ENCODE measurements at regions not wholly inside any gene's neighbourhood (a gene's known extent, or its start where the extent isn't known, plus 50 kb on each side); places are given as distances from the start of the nearest gene placed in this dataset.

DNA sequence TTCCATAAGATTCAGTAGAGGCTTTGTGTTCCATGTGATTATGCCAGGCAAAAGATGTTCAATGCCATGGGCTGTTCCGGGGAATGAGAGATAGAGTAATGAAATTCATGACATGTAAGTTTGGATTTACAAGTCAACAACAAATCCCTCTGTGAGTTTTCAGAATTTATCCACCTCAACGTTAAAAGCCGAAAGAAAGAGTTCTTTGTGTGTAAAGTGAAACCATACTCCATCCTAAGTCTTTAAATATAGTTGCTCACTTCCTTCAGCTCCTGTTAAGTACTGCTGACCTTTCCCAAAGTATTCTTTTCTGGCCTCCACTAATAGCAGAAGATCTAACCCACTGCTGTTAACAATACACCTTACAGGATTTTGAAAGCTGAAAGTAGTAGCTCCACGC is 190.0 kb downstream of the TMX1 start:
- H3K4me1 ChIP-seq (ENCODE audit: control insufficient read depth, insufficient read depth, low read length, poor library complexity, severe bottlenecking): peaks cover 16% of the 10 kb centered on the region
- H3K4me3 ChIP-seq (ENCODE audit: extremely low read depth, insufficient read depth, low read length, poor library complexity, severe bottlenecking): no peak overlapping the region
- H3K9me3 ChIP-seq (ENCODE audit: control insufficient read depth, low read length): no peaks in the 10 kb centered on the region
- WGBS, 2 experiments (ENCODE audit: insufficient coverage in 2 of 2): no CpG with 5 or more reads among the region's 4 CpGs
- no peaks in the 10 kb centered on the region for H3K36me3 ChIP-seq (ENCODE audit: control insufficient read depth, insufficient read depth, low read length)
- no peak overlapping the region for H3K27ac ChIP-seq (ENCODE audit: low read depth, low read length, severe bottlenecking)

DNA sequence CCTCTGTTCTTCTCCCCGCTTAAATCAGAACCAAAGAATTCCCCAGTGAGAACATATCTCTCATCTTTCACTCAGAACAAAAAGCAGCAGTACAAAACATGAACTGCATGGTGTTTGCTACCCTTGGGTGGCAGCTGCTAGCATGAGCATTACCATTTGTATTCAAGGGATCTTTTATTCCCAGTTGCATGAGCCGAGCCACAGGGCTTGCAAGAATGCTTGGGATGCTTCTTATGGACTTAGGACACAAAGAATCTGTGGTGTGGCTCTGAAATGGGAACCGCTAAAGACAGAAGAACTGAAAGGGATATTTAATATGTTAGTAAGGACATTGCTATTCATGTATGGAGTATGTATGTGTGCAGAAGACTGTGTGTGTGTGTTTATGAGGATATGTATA is 190.6 kb downstream of the TMX1 start:
- Histone ChIP-seq H3K36me3 (ENCODE audit: control insufficient read depth, insufficient read depth, low read length) (no peaks in the 10 kb centered on the region), H3K9me3 (ENCODE audit: control insufficient read depth, low read length) (no peaks in the 10 kb centered on the region), H3K27ac (ENCODE audit: low read depth, low read length, severe bottlenecking) (no peak overlapping the region), H3K4me1 (ENCODE audit: control insufficient read depth, insufficient read depth, low read length, poor library complexity, severe bottlenecking) (peaks cover 16% of the 10 kb centered on the region), H3K4me3 (ENCODE audit: extremely low read depth, insufficient read depth, low read length, poor library complexity, severe bottlenecking) (no peak overlapping the region)
- 50 to 72% methylated on average over 3 of the region's 3 CpGs for WGBS, 2 experiments (ENCODE audit: insufficient coverage in 2 of 2)

DNA sequence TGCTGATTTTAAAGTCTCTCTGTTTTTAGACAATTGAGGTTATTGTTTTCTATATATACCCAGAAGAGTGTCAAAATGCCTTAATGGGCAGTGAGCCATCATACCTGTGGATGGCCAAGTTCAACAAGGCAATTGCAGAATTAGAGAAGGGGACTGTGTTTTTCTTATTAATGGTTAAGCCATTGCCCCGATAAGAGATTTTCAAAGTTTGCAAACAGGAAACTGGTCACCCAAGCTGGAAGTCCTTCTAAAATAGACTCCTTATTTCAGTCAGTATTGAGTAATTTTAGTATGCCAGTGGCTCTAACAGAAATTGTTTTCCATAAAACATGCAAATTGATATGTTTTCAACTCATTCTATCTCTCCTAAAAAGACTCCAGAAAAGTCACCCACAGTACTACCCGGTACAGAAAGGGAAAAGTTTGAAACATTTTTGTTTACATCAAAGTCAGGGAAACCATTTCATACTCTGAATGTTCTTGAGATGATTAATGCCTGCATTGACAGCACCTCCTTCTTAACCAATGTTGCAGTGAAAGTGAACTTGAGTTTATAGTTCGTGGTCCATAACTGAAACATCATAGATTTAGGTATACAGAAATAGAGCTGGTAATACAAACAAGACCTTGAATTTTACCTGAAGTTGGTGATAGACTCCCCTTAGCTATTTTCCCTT is 191.1 kb downstream of the TMX1 start:
- Histone ChIP-seq H3K27ac (ENCODE audit: low read depth, low read length, severe bottlenecking) (no peak overlapping the region), H3K36me3 (ENCODE audit: control insufficient read depth, insufficient read depth, low read length) (no peaks in the 10 kb centered on the region), H3K4me1 (ENCODE audit: control insufficient read depth, insufficient read depth, low read length, poor library complexity, severe bottlenecking) (peaks cover 16% of the 10 kb centered on the region), H3K9me3 (ENCODE audit: control insufficient read depth, low read length) (no peaks in the 10 kb centered on the region), H3K4me3 (ENCODE audit: extremely low read depth, insufficient read depth, low read length, poor library complexity, severe bottlenecking) (no peak overlapping the region)
- WGBS, 2 experiments (ENCODE audit: insufficient coverage in 2 of 2): 71 to 94% methylated on average over 1 to 2 of the region's 3 CpGs

DNA sequence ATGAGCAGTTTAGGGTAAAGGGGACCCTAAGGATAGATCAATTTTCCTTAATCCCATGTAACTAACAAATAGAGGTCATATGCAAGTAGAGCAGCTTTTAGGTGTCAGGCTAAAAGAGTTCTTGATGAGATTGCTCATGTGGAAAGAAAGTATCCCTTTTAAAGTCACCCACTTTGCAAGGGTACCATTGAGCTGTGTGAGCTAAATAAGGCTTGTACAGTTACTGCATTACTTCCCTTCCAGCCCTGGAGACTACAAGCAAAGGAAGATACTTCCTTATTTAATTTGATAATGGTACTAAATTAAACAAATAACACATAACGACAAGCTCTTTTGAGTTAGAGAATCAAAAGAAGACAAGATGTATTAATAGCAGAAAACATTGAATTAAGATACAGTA is 191.7 kb downstream of the TMX1 start:
- Histone ChIP-seq H3K27ac (ENCODE audit: low read depth, low read length, severe bottlenecking) (no peak overlapping the region), H3K9me3 (ENCODE audit: control insufficient read depth, low read length) (no peaks in the 10 kb centered on the region), H3K4me3 (ENCODE audit: extremely low read depth, insufficient read depth, low read length, poor library complexity, severe bottlenecking) (no peak overlapping the region), H3K4me1 (ENCODE audit: control insufficient read depth, insufficient read depth, low read length, poor library complexity, severe bottlenecking) (peaks cover 16% of the 10 kb centered on the region), H3K36me3 (ENCODE audit: control insufficient read depth, insufficient read depth, low read length) (no peaks in the 10 kb centered on the region)
- no CpG with 5 or more reads among the region's 1 CpG for WGBS, 2 experiments (ENCODE audit: insufficient coverage in 2 of 2)

DNA sequence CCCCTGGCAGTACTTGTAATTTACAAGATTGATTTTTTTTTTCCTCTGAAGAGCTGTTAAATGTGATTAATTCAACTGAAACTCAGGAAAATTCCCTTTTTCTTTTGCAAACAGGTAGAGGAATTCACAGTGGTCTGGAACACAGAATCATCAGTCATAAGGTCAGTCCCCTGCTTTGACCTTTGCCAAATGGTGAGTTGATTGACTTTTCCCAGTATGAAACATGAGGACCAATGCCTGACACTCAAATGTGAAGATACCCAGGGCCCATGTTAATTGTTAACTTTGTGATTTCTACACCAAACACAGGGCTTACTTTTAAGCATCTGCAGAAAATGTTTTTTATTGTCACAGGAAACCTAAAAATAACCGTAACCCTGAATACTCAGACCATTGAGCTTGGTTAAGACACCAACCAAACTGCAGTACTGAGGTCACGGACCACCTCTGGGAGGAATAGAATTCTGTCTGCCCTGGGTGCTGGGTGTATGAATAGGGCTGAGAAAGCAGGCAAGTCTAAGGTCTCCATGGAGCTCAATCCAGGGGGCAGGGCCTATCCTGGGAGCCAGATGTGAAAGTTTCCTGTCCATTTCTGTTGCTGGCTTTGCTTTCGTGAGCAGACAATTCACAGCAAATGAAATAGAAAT is 192.4 kb downstream of the TMX1 start:
- WGBS, 2 experiments (ENCODE audit: insufficient coverage in 2 of 2): 95% methylated on average over 2 of the region's 3 CpGs; no CpG with 5 or more reads in 1 of the 2 experiments
- Histone ChIP-seq H3K4me1 (ENCODE audit: control insufficient read depth, insufficient read depth, low read length, poor library complexity, severe bottlenecking) (peaks cover 16% of the 10 kb centered on the region), H3K9me3 (ENCODE audit: control insufficient read depth, low read length) (no peaks in the 10 kb centered on the region), H3K27ac (ENCODE audit: low read depth, low read length, severe bottlenecking) (no peak overlapping the region), H3K4me3 (ENCODE audit: extremely low read depth, insufficient read depth, low read length, poor library complexity, severe bottlenecking) (no peak overlapping the region), H3K36me3 (ENCODE audit: control insufficient read depth, insufficient read depth, low read length) (no peaks in the 10 kb centered on the region)

DNA sequence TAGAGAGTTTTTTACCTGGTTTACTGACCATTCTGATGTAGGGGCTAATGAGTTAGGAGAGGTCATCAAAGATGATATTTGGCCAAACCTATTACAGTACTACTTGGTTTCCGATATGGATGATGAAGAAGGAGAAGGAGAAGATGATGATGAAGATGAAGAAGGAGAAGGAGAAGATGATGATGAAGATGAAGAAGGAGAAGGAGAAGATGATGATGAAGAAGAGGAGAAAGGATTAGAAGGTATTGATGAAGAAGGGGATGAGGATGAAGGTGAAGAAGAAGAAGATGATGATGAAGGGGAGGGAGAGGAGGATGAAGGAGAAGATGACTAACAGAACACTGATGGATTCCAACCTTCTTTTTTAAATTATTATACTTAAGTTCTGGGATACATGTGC is 196.6 kb downstream of the TMX1 start:
- H3K9me3 ChIP-seq (ENCODE audit: control insufficient read depth, low read length): no peaks in the 10 kb centered on the region
- H3K27ac ChIP-seq (ENCODE audit: low read depth, low read length, severe bottlenecking): no peak overlapping the region
- no peaks in the 10 kb centered on the region for H3K36me3 ChIP-seq (ENCODE audit: control insufficient read depth, insufficient read depth, low read length)
- H3K4me3 ChIP-seq (ENCODE audit: extremely low read depth, insufficient read depth, low read length, poor library complexity, severe bottlenecking): no peak overlapping the region
- 82 to 100% methylated on average over 1 of the region's 1 CpG for WGBS, 2 experiments (ENCODE audit: insufficient coverage in 2 of 2)
- peaks cover 21% of the 10 kb centered on the region for H3K4me1 ChIP-seq (ENCODE audit: control insufficient read depth, insufficient read depth, low read length, poor library complexity, severe bottlenecking)

DNA sequence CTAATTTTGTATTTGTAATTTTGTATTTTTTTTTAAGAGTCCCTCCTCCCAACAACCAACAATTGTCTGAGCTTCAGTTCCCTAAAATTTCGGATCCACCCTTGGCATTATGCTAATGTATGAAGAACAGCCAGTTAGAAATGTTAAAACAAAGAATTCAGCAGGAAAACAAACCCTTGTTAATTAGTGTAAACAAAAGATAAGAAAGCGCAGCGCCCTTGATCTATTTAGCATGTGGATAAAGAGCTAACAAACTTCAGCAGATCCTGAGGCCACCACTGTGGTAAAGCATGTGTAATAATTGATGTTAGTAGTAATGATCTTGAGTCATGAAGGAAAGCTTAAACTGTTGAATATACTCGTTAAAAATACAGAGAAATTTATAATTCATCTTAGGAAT is 199.8 kb downstream of the TMX1 start:
- H3K4me1 ChIP-seq (ENCODE audit: control insufficient read depth, insufficient read depth, low read length, poor library complexity, severe bottlenecking): peaks cover 50% of the 10 kb centered on the region
- 20 to 36% methylated on average over 2 of the region's 4 CpGs for WGBS, 2 experiments (ENCODE audit: insufficient coverage in 2 of 2)
- no peak overlapping the region for H3K4me3 ChIP-seq (ENCODE audit: extremely low read depth, insufficient read depth, low read length, poor library complexity, severe bottlenecking)
- H3K27ac ChIP-seq (ENCODE audit: low read depth, low read length, severe bottlenecking): no peak overlapping the region
- H3K36me3 ChIP-seq (ENCODE audit: control insufficient read depth, insufficient read depth, low read length): no peaks in the 10 kb centered on the region
- H3K9me3 ChIP-seq (ENCODE audit: control insufficient read depth, low read length): no peaks in the 10 kb centered on the region

DNA sequence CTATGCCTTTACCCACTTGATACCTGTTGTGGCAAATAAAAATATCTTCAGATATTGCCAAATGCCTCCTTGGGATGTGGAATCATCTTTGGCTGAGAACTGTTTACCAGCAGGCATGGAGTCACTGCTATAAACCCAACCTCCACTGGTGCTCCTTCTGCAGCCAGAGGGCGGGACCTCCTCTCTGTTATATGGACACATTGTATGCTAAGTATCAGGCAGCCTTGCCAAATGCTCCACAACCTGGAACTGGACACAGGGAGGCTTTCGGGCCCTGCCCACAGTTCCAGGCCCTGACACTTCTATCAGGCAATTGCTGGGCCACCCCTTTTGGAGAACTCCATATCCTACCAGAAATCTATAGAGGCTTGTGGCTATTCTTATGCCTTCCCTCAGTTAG is 201.0 kb downstream of the TMX1 start:
- Histone ChIP-seq H3K27ac (ENCODE audit: low read depth, low read length, severe bottlenecking) (no peak overlapping the region), H3K36me3 (ENCODE audit: control insufficient read depth, insufficient read depth, low read length) (no peaks in the 10 kb centered on the region), H3K4me1 (ENCODE audit: control insufficient read depth, insufficient read depth, low read length, poor library complexity, severe bottlenecking) (peaks cover 52% of the 10 kb centered on the region), H3K4me3 (ENCODE audit: extremely low read depth, insufficient read depth, low read length, poor library complexity, severe bottlenecking) (no peak overlapping the region), H3K9me3 (ENCODE audit: control insufficient read depth, low read length) (no peaks in the 10 kb centered on the region)
- 92 to 94% methylated on average over 2 of the region's 2 CpGs for WGBS, 2 experiments (ENCODE audit: insufficient coverage in 2 of 2)

DNA sequence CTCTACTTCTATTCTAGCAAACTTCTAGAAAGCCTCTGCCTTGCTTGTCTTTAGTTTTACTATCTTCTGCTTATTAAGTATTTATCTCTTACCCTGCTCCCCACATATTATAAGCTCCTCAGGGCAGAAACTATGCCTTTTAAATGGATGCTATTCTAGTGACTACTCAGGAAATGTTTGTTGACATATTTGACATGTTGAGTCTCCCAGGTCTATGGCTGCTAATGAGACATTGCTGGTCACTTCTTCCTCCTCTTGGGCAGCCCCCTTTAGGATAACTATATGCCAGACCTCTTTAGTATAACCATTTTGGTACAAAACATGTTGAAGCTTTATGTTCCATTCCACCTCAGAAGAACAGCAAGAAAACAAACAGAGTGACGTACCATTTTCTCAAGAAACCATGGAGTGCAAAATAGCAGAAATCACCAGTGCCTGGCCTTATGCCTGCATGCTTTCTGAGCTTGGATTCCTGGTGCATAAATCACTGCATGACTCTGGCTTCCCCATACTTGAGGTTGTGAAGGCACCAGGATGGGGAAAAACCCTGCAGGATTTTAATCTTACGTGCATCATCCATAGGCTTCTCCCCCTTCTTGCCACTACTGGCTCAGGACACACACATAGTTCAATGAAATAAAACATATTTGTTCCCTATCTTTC is 202.6 kb downstream of the TMX1 start:
- peaks cover 52% of the 10 kb centered on the region for H3K4me1 ChIP-seq (ENCODE audit: control insufficient read depth, insufficient read depth, low read length, poor library complexity, severe bottlenecking)
- no peak overlapping the region for H3K4me3 ChIP-seq (ENCODE audit: extremely low read depth, insufficient read depth, low read length, poor library complexity, severe bottlenecking)
- H3K36me3 ChIP-seq (ENCODE audit: control insufficient read depth, insufficient read depth, low read length): no peaks in the 10 kb centered on the region
- WGBS, 2 experiments (ENCODE audit: insufficient coverage in 2 of 2): 59 to 80% methylated on average over 1 to 2 of the region's 2 CpGs
- no peaks in the 10 kb centered on the region for H3K9me3 ChIP-seq (ENCODE audit: control insufficient read depth, low read length)
- H3K27ac ChIP-seq (ENCODE audit: low read depth, low read length, severe bottlenecking): peak overlapping the region; percentile 88

DNA sequence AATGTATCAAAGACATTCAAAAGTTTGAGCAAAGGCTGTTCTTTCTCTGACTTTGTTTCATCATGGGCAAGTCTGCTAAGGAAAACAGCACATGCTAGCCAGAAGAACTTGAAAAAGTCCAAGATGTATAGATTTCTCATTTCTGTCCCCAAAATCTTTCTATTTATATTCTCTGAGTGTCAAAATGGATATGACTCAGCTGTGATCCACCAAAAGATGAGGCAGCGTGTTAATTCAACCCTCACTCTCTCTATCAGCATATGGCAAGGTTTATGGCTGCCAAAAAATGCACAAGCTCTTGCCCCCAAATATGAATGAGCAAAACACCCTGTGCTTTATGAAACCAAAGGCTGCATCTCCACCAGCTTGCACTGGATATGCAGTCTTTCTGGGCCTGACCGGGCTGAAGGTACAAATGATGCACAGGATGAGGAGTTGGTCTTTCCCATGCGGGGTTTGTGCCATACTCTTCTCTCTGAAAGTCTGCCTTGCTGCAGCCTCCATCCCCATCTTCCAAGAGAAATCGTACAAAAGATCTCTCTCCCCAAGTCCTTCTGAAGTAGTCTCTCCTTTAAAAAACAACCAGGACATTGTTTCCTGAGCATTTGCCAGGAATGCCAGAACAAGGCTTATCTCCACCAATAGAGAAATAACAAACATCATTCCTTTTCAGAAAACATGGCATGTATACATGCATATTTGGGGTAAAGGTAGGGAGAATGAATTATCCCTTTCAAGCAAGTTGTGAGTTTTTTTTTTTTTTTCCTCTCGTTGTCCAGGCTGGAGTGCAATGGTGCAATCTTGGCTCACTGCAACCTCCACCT is 203.4 kb downstream of the TMX1 start:
- H3K36me3 ChIP-seq (ENCODE audit: control insufficient read depth, insufficient read depth, low read length): no peaks in the 10 kb centered on the region
- peak overlapping the region; percentile 88 for H3K27ac ChIP-seq (ENCODE audit: low read depth, low read length, severe bottlenecking)
- H3K4me1 ChIP-seq (ENCODE audit: control insufficient read depth, insufficient read depth, low read length, poor library complexity, severe bottlenecking): peaks cover 52% of the 10 kb centered on the region
- H3K9me3 ChIP-seq (ENCODE audit: control insufficient read depth, low read length): no peaks in the 10 kb centered on the region
- WGBS, 2 experiments (ENCODE audit: insufficient coverage in 2 of 2): 83 to 87% methylated on average over 3 to 4 of the region's 5 CpGs
- no peak overlapping the region for H3K4me3 ChIP-seq (ENCODE audit: extremely low read depth, insufficient read depth, low read length, poor library complexity, severe bottlenecking)

All from mesodermal cell (in vitro differentiated cells).